Bronchial epithelial cell (primary cell): ENCODE measurements at regions not wholly inside any gene's neighbourhood (a gene's known extent, or its start where the extent isn't known, plus 50 kb on each side); places are given as distances from the start of the nearest gene placed in this dataset.

ENCODE experiments used
- DNase-seq: peaks from one replicate; pipeline ENCODE4 v3.0.0-alpha.2; 2010; ENCODE audit warnings: low read depth
- FAIRE-seq: peaks from 2 replicates; lab custom pipeline; 2011; peaks lifted over from hg19 to GRCh38; lab: Jason Lieb, UNC
- H3K27me3 ChIP-seq: 2 replicates; pipeline ENCODE4 v1.5.1; 2011; ENCODE audit warnings: low read length; ENCODE audit not compliant: control insufficient read depth, insufficient read depth
- H3K36me3 ChIP-seq: 2 replicates; pipeline ENCODE4 v1.5.1; 2011; ENCODE audit warnings: low read length; ENCODE audit not compliant: control insufficient read depth, insufficient read depth
- H3K4me3 ChIP-seq: 2 replicates; pipeline ENCODE4 v1.5.1; 2011; ENCODE audit warnings: mild to moderate bottlenecking, low read depth, low read length, control low read depth
- CTCF ChIP-seq: IDR thresholded peaks from 2 replicates; pipeline ENCODE4 v1.5.1; 2011; ENCODE audit warnings: mild to moderate bottlenecking, moderate library complexity, low read length, control low read depth, inconsistent platforms; ENCODE audit not compliant: insufficient read depth, severe bottlenecking

GRCh38 chr17:72183194-72183685 is 62.4 kb downstream of the SOX9 start:
- Histone ChIP-seq H3K27me3 (peaks cover 8% of the 10 kb centered on the region), H3K4me3 (no peak overlapping the region), H3K36me3 (no peaks in the 10 kb centered on the region)
- no peak for TF ChIP-seq CTCF
- FAIRE-seq, result no peak
- no peak for DNase-seq

- FAIRE-seq (no peak), DNase-seq (no peak)
- TF ChIP-seq CTCF, result no peak
- Histone ChIP-seq H3K27me3 (peaks cover 8% of the 10 kb centered on the region), H3K4me3 (no peak overlapping the region), H3K36me3 (no peaks in the 10 kb centered on the region)
Measured at GRCh38 chr17:72184805-72185204, 64.0 kb downstream of the SOX9 start.

- H3K27me3 ChIP-seq, result peaks cover 5% of the 10 kb centered on the region
- no peak for DNase-seq
- H3K4me3 ChIP-seq, result no peak overlapping the region
- no peak for TF ChIP-seq CTCF
- no peak for FAIRE-seq
- H3K36me3 ChIP-seq, result no peaks in the 10 kb centered on the region
Measured at GRCh38 chr17:72185564-72185963, 64.7 kb downstream of the SOX9 start.

GRCh38 chr17:72187556-72187955 is 66.7 kb downstream of the SOX9 start:
- no peaks in the 10 kb centered on the region for H3K36me3 ChIP-seq
- TF ChIP-seq CTCF, result no peak
- H3K4me3 ChIP-seq, result no peak overlapping the region
- no peak for DNase-seq
- FAIRE-seq, result no peak
- peaks cover 1% of the 10 kb centered on the region for H3K27me3 ChIP-seq

- no peak for TF ChIP-seq CTCF
- DNase-seq (no peak), FAIRE-seq (no peak)
- H3K36me3 ChIP-seq, result no peaks in the 10 kb centered on the region
- no peaks in the 10 kb centered on the region for H3K27me3 ChIP-seq
- H3K4me3 ChIP-seq, result no peak overlapping the region
Measured at GRCh38 chr17:72188801-72189200, 68.0 kb downstream of the SOX9 start.
